H1 (cell line): ENCODE measurements at regions not wholly inside any gene's neighbourhood (a gene's known extent, or its start where the extent isn't known, plus 50 kb on each side); places are given as distances from the start of the nearest gene placed in this dataset.

Source experiments
- CTCF ChIA-PET: fragments of 300-600 bp; sonication (Branson Sonifier 250); formaldehyde crosslinking; loops from one replicate; lab custom pipeline; 2021; ENCODE audit not compliant: partially characterized antibody; lab: Charles Lee
- POLR2A ChIA-PET: fragments of 300-600 bp; sonication (Branson Sonifier 250); formaldehyde crosslinking; loops from one replicate; lab custom pipeline; 2021; ENCODE audit warnings: inconsistent platforms; ENCODE audit not compliant: partially characterized antibody; lab: Charles Lee
- DNase-seq, 2 experiments: peaks; one replicate each; pipeline versions ENCODE4 v3.0.0 to v3.0.0-alpha.2; 2010 to 2022; ENCODE audit warnings: low spot score in 2 of 2, low read depth in 1 of 2, mixed read lengths in 1 of 2
- FAIRE-seq: peaks from 2 replicates; lab custom pipeline; 2011; peaks lifted over from hg19 to GRCh38; lab: Jason Lieb, UNC
- H2AFZ ChIP-seq: 2 replicates; pipeline ENCODE4 v1.8.1; 2012; ENCODE audit warnings: low read length, inconsistent platforms
- H2AK5ac ChIP-seq: 2 replicates; pipeline ENCODE4 v1.6.1; 2013; ENCODE audit warnings: low read depth, low read length
- H2BK120ac ChIP-seq: replicated peaks from 2 replicates; pipeline ENCODE3; 2013; ENCODE audit warnings: low read depth, low read length, inconsistent platforms
- H2BK12ac ChIP-seq: 2 replicates; pipeline ENCODE4 v1.6.1; 2013; ENCODE audit warnings: low read depth, low read length
- H2BK15ac ChIP-seq: 2 replicates; pipeline ENCODE4 v1.6.1; 2013; ENCODE audit warnings: low read length
- H2BK20ac ChIP-seq: 2 replicates; pipeline ENCODE4 v1.6.1; 2013; ENCODE audit warnings: low read length
- H2BK5ac ChIP-seq: 2 replicates; pipeline ENCODE4 v1.6.1; 2013; ENCODE audit warnings: low read depth, low read length
- H3K14ac ChIP-seq: 2 replicates; pipeline ENCODE4 v1.6.1; 2013; ENCODE audit warnings: inconsistent platforms; ENCODE audit not compliant: insufficient read length
- H3K18ac ChIP-seq: 2 replicates; pipeline ENCODE4 v1.6.1; 2013; ENCODE audit warnings: low read length; ENCODE audit errors: extremely low read depth
- H3K23ac ChIP-seq: 2 replicates; pipeline ENCODE4 v1.6.1; 2013; ENCODE audit warnings: inconsistent platforms; ENCODE audit not compliant: insufficient read length
- H3K23me2 ChIP-seq: 2 replicates; pipeline ENCODE4 v1.6.1; 2013; ENCODE audit warnings: low read depth, low read length
- H3K27ac ChIP-seq: 2 replicates; pipeline ENCODE4 v1.6.1; 2011; ENCODE audit warnings: low read depth, low read length, inconsistent platforms
- H3K27me3 ChIP-seq, 4 experiments: replicated peaks in 1 of 4; 1 replicate in 1 of 4; 2 replicates in 3 of 4; pipeline versions ENCODE4 v1.6.1 to v1.8.1; 2011 to 2013; ENCODE audit warnings: low read length in 3 of 4, mild to moderate bottlenecking in 3 of 4, inconsistent platforms in 2 of 4, mixed read lengths in 2 of 4, moderate library complexity in 1 of 4; ENCODE audit not compliant: control insufficient read depth in 3 of 4, insufficient read depth in 3 of 4; ENCODE audit errors: extremely low read depth in 1 of 4
- H3K36me3 ChIP-seq, 4 experiments: 2 replicates each; pipeline versions ENCODE4 v1.6.1 to v1.8.1; 2011 to 2013; ENCODE audit warnings: mild to moderate bottlenecking in 4 of 4, low read length in 3 of 4, moderate library complexity in 2 of 4, control low read depth in 1 of 4, inconsistent platforms in 1 of 4; ENCODE audit not compliant: insufficient read depth in 4 of 4, control insufficient read depth in 2 of 4
- H3K4ac ChIP-seq: replicated peaks from 2 replicates; pipeline ENCODE3; 2013; ENCODE audit warnings: low read length, low read depth, mixed read lengths, inconsistent platforms; ENCODE audit not compliant: insufficient read length
- H3K4me1 ChIP-seq, 4 experiments: replicated peaks in 1 of 4; 1 replicate in 1 of 4; 2 replicates in 3 of 4; pipeline versions ENCODE4 v1.6.1 to v1.8.1; 2011 to 2013; ENCODE audit warnings: low read length in 3 of 4, inconsistent platforms in 2 of 4, mixed read lengths in 1 of 4; ENCODE audit not compliant: insufficient read depth in 4 of 4, control insufficient read depth in 3 of 4
- H3K4me2 ChIP-seq, 2 experiments: 2 replicates each; pipeline versions ENCODE4 v1.6.1 to v1.8.1; 2011 to 2013; ENCODE audit warnings: low read depth in 2 of 2, low read length in 2 of 2, control low read depth in 1 of 2, inconsistent platforms in 1 of 2, mild to moderate bottlenecking in 1 of 2; ENCODE audit not compliant: insufficient read depth in 1 of 2
- H3K4me3 ChIP-seq, 4 experiments: fragments of 200-600, 300-600 bp in 1 of 4; sonication (generic), shearing (Covaris generic), sonication (Bioruptor Twin) in 1 of 4; 2 replicates each; pipeline versions ENCODE4 v1.5.1 to v1.8.1; 2011 to 2016; ENCODE audit warnings: low read length in 4 of 4, low read depth in 3 of 4, control low read depth in 2 of 4, inconsistent platforms in 2 of 4, mild to moderate bottlenecking in 2 of 4, mixed read lengths in 1 of 4, moderate library complexity in 1 of 4; ENCODE audit not compliant: insufficient read depth in 2 of 4; ENCODE audit errors: extremely low read depth in 1 of 4
- H3K56ac ChIP-seq: replicated peaks from 2 replicates; pipeline ENCODE3; 2013; ENCODE audit warnings: low read depth, mild to moderate bottlenecking, mixed read lengths, low read length, inconsistent platforms; ENCODE audit not compliant: insufficient read length
- H3K79me1 ChIP-seq: 2 replicates; pipeline ENCODE4 v1.6.1; 2013; ENCODE audit warnings: low read depth, low read length, control low read depth
- H3K79me2 ChIP-seq, 2 experiments: 2 replicates each; pipeline versions ENCODE4 v1.6.1 to v1.8.1; 2012 to 2013; ENCODE audit warnings: low read length in 2 of 2, mild to moderate bottlenecking in 2 of 2, inconsistent platforms in 1 of 2; ENCODE audit not compliant: insufficient read depth in 2 of 2, control insufficient read depth in 1 of 2
- H3K9ac ChIP-seq, 4 experiments: replicated peaks in 1 of 4; 1 replicate in 1 of 4; 2 replicates in 3 of 4; pipeline versions ENCODE4 v1.6.1 to v1.8.1; 2011 to 2013; ENCODE audit warnings: low read depth in 3 of 4, low read length in 3 of 4, control low read depth in 2 of 4, mild to moderate bottlenecking in 2 of 4, moderate library complexity in 2 of 4, inconsistent platforms in 1 of 4; ENCODE audit errors: extremely low read depth in 1 of 4
- H3K9me3 ChIP-seq, 2 experiments: 2 replicates each; pipeline versions ENCODE4 v1.6.1 to v1.8.1; 2012 to 2013; ENCODE audit warnings: mild to moderate bottlenecking in 2 of 2, moderate library complexity in 2 of 2, control low read depth in 1 of 2, inconsistent platforms in 1 of 2, low read depth in 1 of 2, low read length in 1 of 2, mixed read lengths in 1 of 2; ENCODE audit not compliant: insufficient read depth in 2 of 2
- H4K20me1 ChIP-seq, 2 experiments: replicated peaks in 1 of 2; 2 replicates each; pipeline versions ENCODE3 to v1.8.1; 2011 to 2013; ENCODE audit warnings: inconsistent platforms in 2 of 2, low read length in 2 of 2, mild to moderate bottlenecking in 1 of 2; ENCODE audit not compliant: insufficient read depth in 2 of 2, control insufficient read depth in 1 of 2
- H4K5ac ChIP-seq: 2 replicates; pipeline ENCODE4 v1.6.1; 2013; ENCODE audit warnings: low read length, low read depth, mixed read lengths, inconsistent platforms; ENCODE audit not compliant: insufficient read length
- H4K8ac ChIP-seq: 2 replicates; pipeline ENCODE4 v1.8.0; 2013; ENCODE audit warnings: mild to moderate bottlenecking, moderate library complexity, low read length, inconsistent platforms; ENCODE audit not compliant: insufficient read depth; ENCODE audit errors: extremely low read depth
- H4K91ac ChIP-seq: replicated peaks from 2 replicates; pipeline ENCODE3; 2013; ENCODE audit warnings: low read length, mixed read lengths, inconsistent platforms; ENCODE audit not compliant: insufficient read length
- CBX5 ChIP-seq: fragments of 300-800, 300-1000 bp; sonication (generic); IDR thresholded peaks from 2 replicates; pipeline ENCODE4 v1.7.1; 2016; ENCODE audit warnings: antibody characterized with exemption, low read length, low read depth
- CTCF ChIP-seq, 3 experiments: IDR thresholded peaks; 1 replicate in 2 of 3; 2 replicates in 1 of 3; pipeline versions ENCODE4 v1.5.1 to v1.6.1; 2011; ENCODE audit warnings: low read length in 3 of 3, mild to moderate bottlenecking in 3 of 3, inconsistent platforms in 2 of 3, low read depth in 1 of 3, moderate library complexity in 1 of 3; ENCODE audit not compliant: insufficient read depth in 1 of 3; ENCODE audit errors: control extremely low read depth in 1 of 3
- EZH2 ChIP-seq: fragments of 200-600 bp; sonication (generic); IDR thresholded peaks from 2 replicates; pipeline ENCODE4 v1.7.1; 2012; ENCODE audit warnings: low read depth, mild to moderate bottlenecking, moderate library complexity, low read length, inconsistent platforms; ENCODE audit not compliant: severe bottlenecking
- KDM1A ChIP-seq: fragments of 200-600, 300-600 bp; sonication (generic); IDR thresholded peaks from 2 replicates; pipeline ENCODE4 v1.7.1; 2016; ENCODE audit warnings: mild to moderate bottlenecking, low read length, borderline replicate concordance
- MAFK ChIP-seq: IDR thresholded peaks from 2 replicates; pipeline ENCODE4 v1.6.1; 2012; ENCODE audit warnings: low read depth, mild to moderate bottlenecking, improper control_type of control experiment, low read length
- RNF2 ChIP-seq: fragments of 200-900, 300-1000 bp; sonication (generic); IDR thresholded peaks from 2 replicates; pipeline ENCODE4 v1.7.1; 2016; ENCODE audit warnings: borderline replicate concordance, low read depth, mild to moderate bottlenecking, antibody characterized with exemption, low read length; ENCODE audit not compliant: poor library complexity, severe bottlenecking; ENCODE audit errors: missing control alignments
- SIRT6 ChIP-seq: IDR thresholded peaks from one replicate; pipeline ENCODE4 v1.7.1; 2012; ENCODE audit warnings: low read length, inconsistent platforms
- SIX5 ChIP-seq: IDR thresholded peaks from 2 replicates; pipeline ENCODE4 v1.6.1; 2011; ENCODE audit warnings: mild to moderate bottlenecking, low read depth, low read length
- TAF7 ChIP-seq: optimal IDR thresholded peaks from 2 replicates; pipeline ENCODE3; 2011; ENCODE audit warnings: low read depth, mild to moderate bottlenecking, inconsistent platforms, low read length, moderate library complexity, borderline replicate concordance
- TBP ChIP-seq: IDR thresholded peaks from 2 replicates; pipeline ENCODE4 v1.6.1; 2011; ENCODE audit warnings: low read depth, low read length, improper control_type of control experiment
- ZNF274 ChIP-seq: IDR thresholded peaks from 2 replicates; pipeline ENCODE4 v1.7.0; 2012; ENCODE audit warnings: low read length, borderline replicate concordance; ENCODE audit errors: extremely low read depth

GRCh38 chr3:70386846-70387245 is 74.4 kb upstream of the MDFIC2 start:
- ChIA-PET CTCF (interaction anchor here (0.9 kb wide), 1 partner anchor 297 kb away, joined by 3 read pairs; no protein-coding TSS in a partner anchor), POLR2A (no interaction called here)
- peaks cover 0 to 4% of the 10 kb centered on the region in 2 experiments; a peak in 1 of 4 replicates for H3K9me3 ChIP-seq
- H3K36me3 ChIP-seq: no peaks in the 10 kb centered on the region
- H2AK5ac ChIP-seq: no peak overlapping the region
- H2BK120ac ChIP-seq: no peak overlapping the region
- H3K4me1 ChIP-seq: peaks cover 0 to 4% (median 1%) of the 10 kb centered on the region in 4 experiments; a peak in 2 of 7 replicates
- DNase-seq (no peak), FAIRE-seq (no peak)
- H2BK12ac ChIP-seq: no peak overlapping the region
- H3K23me2 ChIP-seq: no peaks in the 10 kb centered on the region
- H3K4ac ChIP-seq: no peak overlapping the region
- no peak overlapping the region for H3K23ac ChIP-seq
- H2BK5ac ChIP-seq: no peak overlapping the region
- no peak overlapping the region for H4K5ac ChIP-seq
- no peak for TF ChIP-seq MAFK
- no peak for TF ChIP-seq CTCF (IDR thresholded peaks at IDR 0.05; ENCODE audit: control extremely low read depth in 1 of 3, insufficient read depth in 1 of 3, low read depth in 1 of 3, low read length in 3 of 3)
- no peak for TF ChIP-seq TAF7
- no peak for TF ChIP-seq SIX5
- TF ChIP-seq TBP: no peak
- TF ChIP-seq RNF2: no peak
- no peak for TF ChIP-seq CBX5
- no peak for TF ChIP-seq SIRT6
- no peak for TF ChIP-seq KDM1A
- TF ChIP-seq ZNF274: no peak
- no peak for TF ChIP-seq EZH2
- H3K79me1 ChIP-seq: no peaks in the 10 kb centered on the region
- no peak overlapping the region for H2BK20ac ChIP-seq
- H3K79me2 ChIP-seq: no peaks in the 10 kb centered on the region
- H3K9ac ChIP-seq: no peak overlapping the region
- H3K4me3 ChIP-seq: no peak overlapping the region
- H2BK15ac ChIP-seq: no peak overlapping the region
- no peak overlapping the region for H3K4me2 ChIP-seq
- no peaks in the 10 kb centered on the region for H4K20me1 ChIP-seq
- no peak overlapping the region for H3K56ac ChIP-seq
- no peak overlapping the region for H3K18ac ChIP-seq
- H4K91ac ChIP-seq: no peak overlapping the region
- no peak overlapping the region for H3K14ac ChIP-seq
- no peak overlapping the region for H2AFZ ChIP-seq
- no peak overlapping the region for H4K8ac ChIP-seq
- no peak overlapping the region for H3K27ac ChIP-seq
- no peaks in the 10 kb centered on the region for H3K27me3 ChIP-seq
